ENCODE measurements at regions not wholly inside any gene's neighbourhood (a gene's known extent, or its start where the extent isn't known, plus 50 kb on each side); places are given as distances from the start of the nearest gene placed in this dataset.
"Not testable (repeated sequence)": the region's sequence is repeated elsewhere in the genome, so short reads cannot be mapped to it uniquely, and the experiment has no call there.

GRCh38 chr16:26594666-26595065, 472.1 kb upstream of the C16orf82 start:
- no peak for DNase-seq (ENCODE audit: low spot score)

- no peak for DNase-seq (ENCODE audit: low spot score)
These were observed 471.5 kb upstream of the C16orf82 start for GRCh38 chr16:26595199-26595598.

GRCh38 chr16:26596033-26596432, 470.7 kb upstream of the C16orf82 start:
- DNase-seq (ENCODE audit: low spot score) = not testable (repeated sequence)

GRCh38 chr16:26598061-26598460, 468.7 kb upstream of the C16orf82 start:
- no peak for DNase-seq (ENCODE audit: low spot score)

- DNase-seq (ENCODE audit: low spot score) = no peak
These were observed 467.5 kb upstream of the C16orf82 start for GRCh38 chr16:26598998-26599784.

- no peak for DNase-seq (ENCODE audit: low spot score)
These were observed 467.0 kb upstream of the C16orf82 start for GRCh38 chr16:26599785-26600104.

GRCh38 chr16:26601335-26601734, 465.4 kb upstream of the C16orf82 start:
- DNase-seq (ENCODE audit: low spot score) = no peak

- no peak for DNase-seq (ENCODE audit: low spot score)
These were observed 461.0 kb upstream of the C16orf82 start for GRCh38 chr16:26605626-26606271.

- no peak for DNase-seq (ENCODE audit: low spot score)
These were observed 460.2 kb upstream of the C16orf82 start for GRCh38 chr16:26606381-26607150.

- DNase-seq (ENCODE audit: low spot score) = no peak
These were observed 452.4 kb upstream of the C16orf82 start for GRCh38 chr16:26614237-26614841.

GRCh38 chr16:26623442-26623841, 443.3 kb upstream of the C16orf82 start:
- no peak for DNase-seq (ENCODE audit: low spot score)

- no peak for DNase-seq (ENCODE audit: low spot score)
These were observed 438.8 kb upstream of the C16orf82 start for GRCh38 chr16:26627958-26628357.

GRCh38 chr16:26631365-26631764, 435.4 kb upstream of the C16orf82 start:
- not testable (repeated sequence) for DNase-seq (ENCODE audit: low spot score)

GRCh38 chr16:26642047-26642664, 424.6 kb upstream of the C16orf82 start:
- no peak for DNase-seq (ENCODE audit: low spot score)

- no peak for DNase-seq (ENCODE audit: low spot score)
These were observed 423.2 kb upstream of the C16orf82 start for GRCh38 chr16:26643519-26643918.

- no peak for DNase-seq (ENCODE audit: low spot score)
These were observed 421.7 kb upstream of the C16orf82 start for GRCh38 chr16:26644912-26645543.

GRCh38 chr16:26645614-26646013, 421.1 kb upstream of the C16orf82 start:
- no peak for DNase-seq (ENCODE audit: low spot score)

- DNase-seq (ENCODE audit: low spot score) = no peak
These were observed 418.9 kb upstream of the C16orf82 start for GRCh38 chr16:26647870-26648269.

- no peak for DNase-seq (ENCODE audit: low spot score)
These were observed 417.9 kb upstream of the C16orf82 start for GRCh38 chr16:26648851-26649250.

- no peak for DNase-seq (ENCODE audit: low spot score)
These were observed 417.2 kb upstream of the C16orf82 start for GRCh38 chr16:26649381-26650045.

GRCh38 chr16:26651464-26651863, 415.3 kb upstream of the C16orf82 start:
- no peak for DNase-seq (ENCODE audit: low spot score)

Measured in SK-N-DZ (cell line).